ENCODE measurements at regions not wholly inside any gene's neighbourhood (a gene's known extent, or its start where the extent isn't known, plus 50 kb on each side); places are given as distances from the start of the nearest gene placed in this dataset.

DNA sequence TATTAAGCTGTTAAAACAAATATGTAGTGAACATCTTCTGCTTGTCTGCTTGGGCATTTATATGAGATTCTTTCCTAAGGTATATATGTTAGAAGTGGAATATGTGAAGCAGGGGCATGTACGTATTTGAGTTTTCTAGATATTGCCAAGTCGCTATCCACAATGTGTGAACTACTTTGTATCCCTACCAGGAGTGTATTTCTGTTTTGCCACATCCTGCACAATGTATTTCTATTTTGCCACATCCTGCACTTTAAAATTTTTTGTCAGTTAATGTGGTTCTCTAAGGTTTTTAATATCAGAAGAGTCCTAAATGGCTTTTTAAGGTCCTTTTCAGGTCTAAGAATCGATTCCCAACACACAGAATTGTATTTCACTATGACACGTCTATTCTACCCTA is 141.7 kb upstream of the ATP5MC3 start:
- no peak overlapping the region for H3K27ac ChIP-seq
- TF ChIP-seq, protein P1, sequence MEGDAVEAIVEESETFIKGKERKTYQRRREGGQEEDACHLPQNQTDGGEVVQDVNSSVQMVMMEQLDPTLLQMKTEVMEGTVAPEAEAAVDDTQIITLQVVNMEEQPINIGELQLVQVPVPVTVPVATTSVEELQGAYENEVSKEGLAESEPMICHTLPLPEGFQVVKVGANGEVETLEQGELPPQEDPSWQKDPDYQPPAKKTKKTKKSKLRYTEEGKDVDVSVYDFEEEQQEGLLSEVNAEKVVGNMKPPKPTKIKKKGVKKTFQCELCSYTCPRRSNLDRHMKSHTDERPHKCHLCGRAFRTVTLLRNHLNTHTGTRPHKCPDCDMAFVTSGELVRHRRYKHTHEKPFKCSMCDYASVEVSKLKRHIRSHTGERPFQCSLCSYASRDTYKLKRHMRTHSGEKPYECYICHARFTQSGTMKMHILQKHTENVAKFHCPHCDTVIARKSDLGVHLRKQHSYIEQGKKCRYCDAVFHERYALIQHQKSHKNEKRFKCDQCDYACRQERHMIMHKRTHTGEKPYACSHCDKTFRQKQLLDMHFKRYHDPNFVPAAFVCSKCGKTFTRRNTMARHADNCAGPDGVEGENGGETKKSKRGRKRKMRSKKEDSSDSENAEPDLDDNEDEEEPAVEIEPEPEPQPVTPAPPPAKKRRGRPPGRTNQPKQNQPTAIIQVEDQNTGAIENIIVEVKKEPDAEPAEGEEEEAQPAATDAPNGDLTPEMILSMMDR (IDR thresholded peaks at IDR 0.05): no peak
- no peaks in the 10 kb centered on the region for H3K4me1 ChIP-seq
- H3K36me3 ChIP-seq (ENCODE audit: control insufficient read depth, insufficient read depth, low read length): no peaks in the 10 kb centered on the region
- H3K4me2 ChIP-seq (ENCODE audit: low read length): no peak overlapping the region
- H3K4me3 ChIP-seq (ENCODE audit: low read depth, low read length): no peak overlapping the region
- no peak overlapping the region for H2AFZ ChIP-seq
- H3K9ac ChIP-seq: no peak overlapping the region
- H3K79me2 ChIP-seq: no peaks in the 10 kb centered on the region
- H3K27me3 ChIP-seq (ENCODE audit: control insufficient read depth, insufficient read depth, low read length): no peaks in the 10 kb centered on the region
- H3K9me3 ChIP-seq (ENCODE audit: control insufficient read depth, low read length): no peaks in the 10 kb centered on the region

DNA sequence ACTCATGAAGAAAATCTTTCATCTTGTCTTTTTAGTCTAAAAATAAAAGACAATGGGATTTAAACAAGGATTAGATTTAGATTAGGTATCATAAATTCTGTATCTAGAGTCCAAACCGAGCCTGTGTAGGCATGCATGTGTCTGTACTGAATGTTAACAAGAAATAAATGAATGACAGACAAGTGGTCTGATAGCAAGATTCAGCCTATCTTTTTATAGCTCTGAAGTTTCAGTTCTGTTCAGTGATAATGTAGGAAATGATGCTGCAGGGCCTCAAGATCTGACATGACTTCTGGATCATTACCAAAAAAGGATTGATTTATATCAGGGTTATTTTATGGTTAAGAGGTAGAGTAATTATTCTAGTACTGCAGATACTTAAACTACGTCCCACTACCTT is 137.0 kb upstream of the ATP5MC3 start:
- Histone ChIP-seq H3K27me3 (ENCODE audit: control insufficient read depth, insufficient read depth, low read length) (no peaks in the 10 kb centered on the region), H3K79me2 (no peaks in the 10 kb centered on the region), H3K4me3 (ENCODE audit: low read depth, low read length) (no peak overlapping the region), H3K9ac (no peak overlapping the region), H3K4me1 (no peaks in the 10 kb centered on the region), H3K36me3 (ENCODE audit: control insufficient read depth, insufficient read depth, low read length) (no peaks in the 10 kb centered on the region), H3K9me3 (ENCODE audit: control insufficient read depth, low read length) (no peaks in the 10 kb centered on the region), H3K4me2 (ENCODE audit: low read length) (no peak overlapping the region), H3K27ac (no peak overlapping the region), H2AFZ (no peak overlapping the region)
- TF ChIP-seq, protein P1 (IDR thresholded peaks at IDR 0.05): no peak

DNA sequence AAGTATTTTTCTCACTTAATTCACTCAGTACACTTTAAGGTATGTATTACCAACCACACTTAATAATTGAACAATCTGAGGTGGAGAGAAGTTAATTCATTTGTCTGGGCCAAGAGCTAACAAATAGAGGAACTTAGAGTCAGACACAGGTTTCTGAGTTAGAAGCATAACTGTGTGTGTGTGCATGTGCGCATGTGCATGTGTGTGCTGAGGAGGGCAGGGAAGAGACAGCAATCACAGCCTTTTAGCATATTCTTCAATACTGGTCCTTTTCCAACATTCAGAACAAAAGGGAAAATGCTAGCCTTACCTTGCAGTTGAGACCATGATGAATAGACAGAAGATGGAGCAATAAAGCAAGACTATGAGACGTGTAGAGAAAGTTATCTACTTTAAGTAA is 136.2 kb upstream of the ATP5MC3 start:
- no peak overlapping the region for H3K4me3 ChIP-seq (ENCODE audit: low read depth, low read length)
- no peaks in the 10 kb centered on the region for H3K9me3 ChIP-seq (ENCODE audit: control insufficient read depth, low read length)
- no peak overlapping the region for H3K9ac ChIP-seq
- H3K4me1 ChIP-seq: no peaks in the 10 kb centered on the region
- no peaks in the 10 kb centered on the region for H3K36me3 ChIP-seq (ENCODE audit: control insufficient read depth, insufficient read depth, low read length)
- no peaks in the 10 kb centered on the region for H3K79me2 ChIP-seq
- TF ChIP-seq, protein P1 (IDR thresholded peaks at IDR 0.05): no peak
- H3K27me3 ChIP-seq (ENCODE audit: control insufficient read depth, insufficient read depth, low read length): no peaks in the 10 kb centered on the region
- no peak overlapping the region for H3K4me2 ChIP-seq (ENCODE audit: low read length)
- H2AFZ ChIP-seq: no peak overlapping the region
- H3K27ac ChIP-seq: no peak overlapping the region

DNA sequence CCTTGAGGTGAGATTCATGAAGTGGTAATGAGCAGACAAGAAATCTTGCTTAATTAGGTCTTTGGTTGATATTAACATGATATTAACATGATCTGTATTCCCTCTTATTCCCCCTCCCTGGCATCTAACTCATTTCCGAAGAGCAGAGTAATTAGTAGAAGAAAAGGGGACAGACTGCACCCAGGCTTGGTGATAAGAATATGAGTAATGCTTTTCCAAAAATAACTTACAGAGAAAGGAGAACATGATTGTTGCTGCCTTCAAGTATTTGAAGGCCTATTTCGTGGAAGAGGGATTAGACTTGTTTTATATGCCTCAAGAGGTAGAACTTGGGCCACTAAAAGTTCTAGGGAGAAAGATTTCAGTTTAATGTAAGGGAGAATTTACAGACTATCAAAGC is 130.6 kb upstream of the ATP5MC3 start:
- H3K27ac ChIP-seq: no peak overlapping the region
- no peaks in the 10 kb centered on the region for H3K79me2 ChIP-seq
- no peaks in the 10 kb centered on the region for H3K36me3 ChIP-seq (ENCODE audit: control insufficient read depth, insufficient read depth, low read length)
- no peak overlapping the region for H3K4me2 ChIP-seq (ENCODE audit: low read length)
- TF ChIP-seq, protein P1 (IDR thresholded peaks at IDR 0.05): no peak
- no peak overlapping the region for H2AFZ ChIP-seq
- H3K27me3 ChIP-seq (ENCODE audit: control insufficient read depth, insufficient read depth, low read length): no peaks in the 10 kb centered on the region
- no peak overlapping the region for H3K4me3 ChIP-seq (ENCODE audit: low read depth, low read length)
- H3K9ac ChIP-seq: no peak overlapping the region
- no peaks in the 10 kb centered on the region for H3K4me1 ChIP-seq
- no peaks in the 10 kb centered on the region for H3K9me3 ChIP-seq (ENCODE audit: control insufficient read depth, low read length)

DNA sequence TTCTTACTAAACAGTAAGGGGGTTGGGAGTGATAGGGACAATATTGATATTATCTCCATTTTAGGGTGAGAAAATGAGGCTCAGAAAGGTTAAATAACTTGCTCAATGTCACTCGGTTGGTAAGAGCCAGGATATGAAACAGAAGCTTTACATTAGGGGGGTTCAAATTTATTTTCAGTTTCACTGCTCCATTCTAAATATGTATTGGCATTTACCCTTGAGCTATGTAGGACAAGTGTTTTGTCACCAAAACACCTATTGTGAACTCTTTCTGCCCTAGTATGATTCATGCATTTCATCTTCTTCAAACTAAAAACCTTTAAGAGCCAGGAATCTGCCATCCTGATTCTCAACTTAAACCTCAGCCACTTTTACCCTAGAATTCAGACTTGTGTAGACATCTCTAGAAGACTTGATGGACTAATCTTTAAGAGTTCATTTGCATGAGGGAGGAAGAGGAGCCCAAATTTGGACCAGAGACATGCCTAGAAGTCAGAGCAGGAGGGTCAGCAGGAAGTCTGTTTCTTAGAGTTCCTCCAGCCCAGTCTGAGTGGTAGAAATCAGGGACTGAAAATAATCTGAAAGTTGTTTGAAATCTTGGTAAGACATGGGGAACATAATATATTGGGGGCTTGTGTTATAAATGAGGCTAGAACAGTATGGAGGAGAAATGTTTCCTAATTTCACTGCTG is 129.4 kb upstream of the ATP5MC3 start:
- H3K9ac ChIP-seq: no peak overlapping the region
- H3K4me3 ChIP-seq (ENCODE audit: low read depth, low read length): no peak overlapping the region
- H3K27ac ChIP-seq: no peak overlapping the region
- no peaks in the 10 kb centered on the region for H3K79me2 ChIP-seq
- no peak overlapping the region for H2AFZ ChIP-seq
- no peaks in the 10 kb centered on the region for H3K9me3 ChIP-seq (ENCODE audit: control insufficient read depth, low read length)
- H3K4me1 ChIP-seq: no peaks in the 10 kb centered on the region
- TF ChIP-seq, protein P1 (IDR thresholded peaks at IDR 0.05): no peak
- H3K27me3 ChIP-seq (ENCODE audit: control insufficient read depth, insufficient read depth, low read length): no peaks in the 10 kb centered on the region
- no peaks in the 10 kb centered on the region for H3K36me3 ChIP-seq (ENCODE audit: control insufficient read depth, insufficient read depth, low read length)
- H3K4me2 ChIP-seq (ENCODE audit: low read length): no peak overlapping the region

Data from parathyroid adenoma (tissue), 2 donors.